NOMO-1 treated with DMSO at 0.1 percent for 48 hours (cell line): ENCODE measurements at regions not wholly inside any gene's neighbourhood (a gene's known extent, or its start where the extent isn't known, plus 50 kb on each side); places are given as distances from the start of the nearest gene placed in this dataset.
A peak's percentile ranks its signal among the peaks of the same experiment; 100 is the strongest.
"Not testable (repeated sequence)": the region's sequence is repeated elsewhere in the genome, so short reads cannot be mapped to it uniquely, and the experiment has no call there.

ENCODE experiments used
- DNase-seq: peaks from one replicate; lab custom pipeline; 2025; ENCODE audit not compliant: unreplicated experiment; lab: John Stamatoyannopoulos, UW

- DNase-seq = no peak
These were observed 132.6 kb upstream of the BTN3A2 start for GRCh38 chr6:26232306-26232939.

GRCh38 chr6:26232940-26233648, 131.9 kb upstream of the BTN3A2 start:
- DNase-seq = no peak

GRCh38 chr6:26233649-26234420, 131.2 kb upstream of the BTN3A2 start:
- DNase-seq = peak; percentile 79

- peak; percentile 79 for DNase-seq
These were observed 130.3 kb upstream of the BTN3A2 start for GRCh38 chr6:26234421-26235301.

GRCh38 chr6:26235302-26235670, 129.7 kb upstream of the BTN3A2 start:
- DNase-seq = peak; percentile 44

GRCh38 chr6:26239415-26239814, 125.6 kb upstream of the BTN3A2 start:
- not testable (repeated sequence) for DNase-seq

GRCh38 chr6:26240157-26241032, 124.6 kb upstream of the BTN3A2 start:
- DNase-seq = no peak

GRCh38 chr6:26241033-26241895, 123.7 kb upstream of the BTN3A2 start:
- DNase-seq = no peak

GRCh38 chr6:26243132-26243531, 121.9 kb upstream of the BTN3A2 start:
- DNase-seq = no peak

GRCh38 chr6:26243752-26244151, 121.2 kb upstream of the BTN3A2 start:
- DNase-seq = no peak

GRCh38 chr6:26246058-26246457, 118.9 kb upstream of the BTN3A2 start:
- DNase-seq = no peak

- DNase-seq = no peak
These were observed 118.4 kb upstream of the BTN3A2 start for GRCh38 chr6:26246553-26246952.

GRCh38 chr6:26249707-26249956, 115.4 kb upstream of the BTN3A2 start:
- peak; percentile 85 for DNase-seq

GRCh38 chr6:26249957-26250697, 114.9 kb upstream of the BTN3A2 start:
- peak; percentile 85 for DNase-seq

GRCh38 chr6:26250698-26251044, 114.3 kb upstream of the BTN3A2 start:
- DNase-seq = peak; percentile 82

- DNase-seq = peak; percentile 93
These were observed 113.5 kb upstream of the BTN3A2 start for GRCh38 chr6:26251354-26252076.

- no peak for DNase-seq
These were observed 112.9 kb upstream of the BTN3A2 start for GRCh38 chr6:26252077-26252472.

GRCh38 chr6:26254724-26255123, 110.3 kb upstream of the BTN3A2 start:
- DNase-seq = no peak
